HG02571 (cell line): ENCODE measurements at regions not wholly inside any gene's neighbourhood (a gene's known extent, or its start where the extent isn't known, plus 50 kb on each side); places are given as distances from the start of the nearest gene placed in this dataset.
"Not testable (repeated sequence)": the region's sequence is repeated elsewhere in the genome, so short reads cannot be mapped to it uniquely, and the experiment has no call there.

ENCODE experiments used
- ATAC-seq: cut with Tn5 transposase; IDR thresholded peaks from one replicate; pipeline ENCODE4 v1.9.1; 2021; ENCODE audit warnings: mild to moderate bottlenecking, moderate library complexity; ENCODE audit not compliant: unreplicated experiment

- not testable (repeated sequence) for ATAC-seq
These were observed 403.7 kb upstream of the NUDT12 start for GRCh38 chr5:103966295-103966694.

- ATAC-seq = no peak
These were observed 399.4 kb upstream of the NUDT12 start for GRCh38 chr5:103962023-103962422.

- ATAC-seq = no peak
These were observed 391.2 kb upstream of the NUDT12 start for GRCh38 chr5:103953601-103954382.

- ATAC-seq = no peak
These were observed 389.2 kb upstream of the NUDT12 start for GRCh38 chr5:103951776-103952175.

- ATAC-seq = no peak
These were observed 380.6 kb upstream of the NUDT12 start for GRCh38 chr5:103943230-103943629.

- ATAC-seq = no peak
These were observed 380.1 kb upstream of the NUDT12 start for GRCh38 chr5:103942587-103943186.

- ATAC-seq = no peak
These were observed 379.0 kb upstream of the NUDT12 start for GRCh38 chr5:103941596-103941995.

- ATAC-seq = no peak
These were observed 375.6 kb upstream of the NUDT12 start for GRCh38 chr5:103938146-103938695.

GRCh38 chr5:103929338-103930013 lies 366.9 kb upstream of the NUDT12 start:
- no peak for ATAC-seq

GRCh38 chr5:103927739-103928138 lies 365.1 kb upstream of the NUDT12 start:
- ATAC-seq = no peak

GRCh38 chr5:103923616-103924168 lies 361.1 kb upstream of the NUDT12 start:
- no peak for ATAC-seq

- ATAC-seq = no peak
These were observed 356.9 kb upstream of the NUDT12 start for GRCh38 chr5:103919506-103919905.

GRCh38 chr5:103918668-103919367 lies 356.2 kb upstream of the NUDT12 start:
- ATAC-seq = no peak

GRCh38 chr5:103915081-103915480 lies 352.5 kb upstream of the NUDT12 start:
- ATAC-seq = no peak

- ATAC-seq = no peak
These were observed 348.2 kb upstream of the NUDT12 start for GRCh38 chr5:103910786-103911185.

- no peak for ATAC-seq
These were observed 347.4 kb upstream of the NUDT12 start for GRCh38 chr5:103910011-103910410.

GRCh38 chr5:103909391-103909790 lies 346.8 kb upstream of the NUDT12 start:
- no peak for ATAC-seq

- ATAC-seq = no peak
These were observed 345.9 kb upstream of the NUDT12 start for GRCh38 chr5:103908336-103909080.

- no peak for ATAC-seq
These were observed 344.4 kb upstream of the NUDT12 start for GRCh38 chr5:103907001-103907400.

GRCh38 chr5:103904651-103905050 lies 342.1 kb upstream of the NUDT12 start:
- ATAC-seq = no peak
